ENCODE measurements at regions not wholly inside any gene's neighbourhood (a gene's known extent, or its start where the extent isn't known, plus 50 kb on each side); places are given as distances from the start of the nearest gene placed in this dataset.

DNA sequence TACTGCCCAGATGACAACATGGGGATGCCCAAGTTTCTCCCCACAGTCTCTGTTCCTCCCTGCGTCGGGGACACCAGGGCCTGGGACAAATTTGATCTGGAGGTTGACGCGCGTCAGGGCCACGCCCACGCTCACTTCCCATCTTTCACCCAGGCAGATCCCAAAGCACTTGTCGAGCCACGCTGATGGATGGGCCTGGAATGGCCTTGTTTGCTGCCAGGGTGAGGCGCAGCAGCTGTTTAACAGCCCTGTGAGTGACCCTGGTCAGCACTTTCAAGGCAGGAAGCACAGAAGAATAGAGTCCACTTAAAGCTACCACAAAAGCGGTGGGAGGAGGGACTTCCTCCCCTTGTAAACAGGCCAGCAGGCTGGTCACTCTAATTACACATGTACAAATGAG lies 324.7 kb upstream of the JARID2 start:
- TF ChIP-seq GATA3 (IDR thresholded peaks at IDR 0.05; ENCODE audit: low read depth, low read length) (no peak), GATA2 (IDR thresholded peaks at IDR 0.05; ENCODE audit: low read depth, low read length) (no peak)

DNA sequence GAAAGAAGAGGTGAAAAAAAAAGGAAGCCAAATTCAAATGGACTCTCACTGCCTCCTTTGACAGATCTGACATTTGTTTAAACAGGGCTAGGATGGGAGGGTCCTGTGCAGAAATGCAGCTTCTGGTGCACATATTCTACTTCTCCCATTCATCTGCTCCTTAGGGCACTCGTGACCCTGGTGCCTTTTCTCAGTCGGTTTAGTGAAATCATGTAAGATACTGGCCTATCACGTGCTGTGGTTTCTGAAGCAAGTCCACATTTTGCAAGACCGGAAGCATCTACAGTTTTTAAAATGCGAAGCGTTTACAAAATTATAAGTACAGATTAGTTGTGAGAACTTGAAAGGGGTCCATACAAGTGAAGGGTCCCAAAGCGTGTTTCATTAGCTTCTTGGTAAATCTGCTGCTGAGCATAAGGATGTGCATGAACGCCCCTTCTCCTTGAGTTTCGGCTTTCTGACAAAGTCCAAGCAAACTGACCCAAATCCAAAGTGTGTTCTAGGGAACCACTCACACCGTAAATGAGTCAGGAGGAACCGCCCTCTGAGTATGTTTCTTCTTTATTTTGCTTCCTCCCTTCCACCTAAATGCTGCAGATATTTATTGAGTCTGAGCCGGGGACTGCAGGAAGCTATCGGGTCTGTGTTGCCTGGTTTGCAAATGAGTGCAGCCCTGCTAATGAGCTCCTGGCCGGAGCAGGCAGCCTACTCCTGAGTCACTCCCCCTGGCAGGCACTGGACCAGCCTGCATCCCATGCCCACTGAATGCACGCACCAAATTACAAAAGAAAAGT lies 323.8 kb upstream of the JARID2 start:
- TF ChIP-seq GATA2 (IDR thresholded peaks at IDR 0.05; ENCODE audit: low read depth, low read length) (no peak), GATA3 (IDR thresholded peaks at IDR 0.05; ENCODE audit: low read depth, low read length) (no peak)

DNA sequence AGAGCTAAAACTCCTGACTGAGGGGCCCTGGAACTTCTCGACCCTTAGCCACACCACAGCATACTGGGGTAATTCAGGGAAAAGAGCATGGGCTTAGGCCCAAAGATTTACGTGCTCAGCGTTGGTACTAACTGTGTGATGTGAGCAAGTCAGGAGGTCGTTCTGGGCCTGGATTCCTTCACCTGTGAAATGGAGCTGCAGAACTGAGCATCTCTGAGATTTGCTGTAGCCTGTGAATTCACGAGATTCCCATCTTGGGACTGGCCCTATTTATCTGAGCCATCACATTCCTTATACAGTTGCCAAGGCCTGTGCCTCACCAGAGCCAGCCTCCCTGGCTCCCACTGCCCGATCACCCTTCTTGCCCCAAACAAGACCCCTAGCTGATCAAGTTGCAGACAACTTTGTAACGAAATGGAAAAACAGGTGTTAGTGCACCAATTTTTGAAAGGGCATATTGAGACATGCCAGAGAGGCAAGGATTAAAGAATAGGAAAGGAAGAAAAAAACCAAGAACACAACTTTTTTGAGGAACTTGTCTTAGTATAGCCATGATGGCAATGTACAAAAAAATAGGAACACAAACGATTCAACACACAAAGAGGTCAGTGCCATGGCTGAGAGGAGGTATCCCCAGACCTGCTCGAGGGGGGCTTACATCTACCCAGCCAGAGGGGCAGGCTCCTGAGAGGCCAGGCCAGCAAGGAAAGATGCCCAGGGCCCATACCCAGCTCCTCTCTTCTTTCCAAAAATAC lies 323.0 kb upstream of the JARID2 start:
- TF ChIP-seq GATA3 (IDR thresholded peaks at IDR 0.05; ENCODE audit: low read depth, low read length) = no peak
- no peak for TF ChIP-seq GATA2 (IDR thresholded peaks at IDR 0.05; ENCODE audit: low read depth, low read length)

DNA sequence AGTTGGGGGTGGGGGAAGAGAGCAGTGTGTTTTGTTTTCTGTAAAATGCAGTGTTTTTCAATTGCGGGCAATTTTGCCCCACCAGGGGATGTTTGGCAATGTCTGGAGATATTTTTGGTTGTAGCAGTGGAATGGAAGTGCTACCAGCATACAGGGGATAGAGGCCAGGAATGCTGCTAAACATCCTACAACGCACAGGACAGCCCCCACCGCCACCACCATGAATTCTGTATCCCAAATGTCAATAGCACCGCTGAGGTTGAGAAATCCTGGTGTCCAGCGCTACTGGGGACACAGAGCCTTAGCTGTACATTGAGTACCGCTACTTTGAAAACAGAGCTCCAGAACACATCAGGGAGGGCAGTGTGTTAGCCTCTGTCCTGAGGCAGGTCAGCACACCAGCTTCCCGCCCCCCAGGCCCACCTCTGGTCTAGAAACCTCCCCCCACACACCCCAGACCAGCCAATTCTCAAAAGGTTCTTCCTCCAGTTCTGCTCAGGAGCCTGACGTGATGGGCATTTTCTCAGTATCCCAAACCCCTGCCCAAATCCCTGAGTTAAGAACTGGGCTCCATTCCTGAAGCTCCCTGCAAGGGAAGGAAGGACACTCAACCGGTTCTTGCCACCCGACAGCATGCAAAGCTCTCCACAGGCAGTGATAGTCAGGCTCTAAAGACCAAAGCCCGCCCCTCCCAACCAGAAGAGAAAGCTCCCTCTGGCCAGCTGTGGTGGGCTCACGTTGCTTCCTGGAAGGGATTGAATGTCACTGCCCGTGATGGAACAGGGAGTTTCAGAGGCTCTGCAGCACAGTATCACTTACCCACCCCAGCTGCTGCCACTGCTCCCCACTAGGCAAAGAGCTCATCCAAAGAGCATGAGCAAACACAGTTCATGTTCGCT lies 321.5 kb upstream of the JARID2 start:
- no peak for TF ChIP-seq GATA3 (IDR thresholded peaks at IDR 0.05; ENCODE audit: low read depth, low read length)
- TF ChIP-seq GATA2 (IDR thresholded peaks at IDR 0.05; ENCODE audit: low read depth, low read length) = no peak

DNA sequence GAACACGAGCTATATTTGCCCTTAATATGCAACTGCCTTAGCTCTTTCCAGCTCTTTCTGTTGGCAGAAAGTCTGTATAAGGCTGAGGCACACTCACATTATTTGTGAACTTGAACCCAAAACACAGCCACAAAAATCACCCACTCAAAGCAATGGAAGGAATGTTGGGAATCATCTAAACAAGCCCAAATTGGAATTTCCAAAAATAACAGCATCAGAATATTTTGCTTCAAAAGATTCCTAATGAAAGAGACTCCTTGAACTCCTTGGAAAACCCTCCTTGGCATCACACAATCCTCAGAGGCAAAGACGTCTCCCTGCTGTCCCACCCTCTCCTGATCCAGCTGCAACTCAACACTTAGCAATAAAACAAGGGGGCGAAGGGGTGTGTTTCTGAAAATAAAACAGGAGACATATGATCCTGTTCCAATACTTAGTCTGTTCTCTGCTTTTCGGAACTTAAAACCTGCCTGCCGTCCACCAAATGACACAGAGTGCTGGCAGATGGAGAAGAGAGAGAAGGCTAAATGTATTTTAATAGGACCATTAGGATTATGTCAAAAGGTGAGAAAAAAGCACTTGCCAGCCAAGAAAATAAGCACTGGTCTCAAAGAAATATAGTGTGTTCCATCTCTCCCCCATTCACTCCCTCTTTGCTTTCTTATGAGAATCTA lies 320.7 kb upstream of the JARID2 start:
- TF ChIP-seq GATA2 (IDR thresholded peaks at IDR 0.05; ENCODE audit: low read depth, low read length) (no peak), GATA3 (IDR thresholded peaks at IDR 0.05; ENCODE audit: low read depth, low read length) (no peak)

DNA sequence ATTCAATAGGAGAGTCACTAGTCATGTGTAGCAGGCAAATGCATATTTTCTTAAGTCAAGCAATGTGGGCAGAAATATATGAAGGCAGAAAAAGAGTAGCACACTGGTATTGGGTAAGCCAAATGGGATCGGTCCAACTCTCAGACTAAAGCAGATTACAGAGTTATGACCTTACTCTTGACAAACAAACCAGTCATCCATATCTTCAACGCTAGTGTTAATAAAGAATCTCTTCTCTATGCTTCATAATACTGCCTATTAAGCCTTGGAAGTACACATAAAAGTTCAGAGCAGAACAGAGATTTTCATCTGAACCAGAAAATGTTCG lies 320.2 kb upstream of the JARID2 start:
- TF ChIP-seq GATA3 (IDR thresholded peaks at IDR 0.05; ENCODE audit: low read depth, low read length) = no peak
- no peak for TF ChIP-seq GATA2 (IDR thresholded peaks at IDR 0.05; ENCODE audit: low read depth, low read length)

DNA sequence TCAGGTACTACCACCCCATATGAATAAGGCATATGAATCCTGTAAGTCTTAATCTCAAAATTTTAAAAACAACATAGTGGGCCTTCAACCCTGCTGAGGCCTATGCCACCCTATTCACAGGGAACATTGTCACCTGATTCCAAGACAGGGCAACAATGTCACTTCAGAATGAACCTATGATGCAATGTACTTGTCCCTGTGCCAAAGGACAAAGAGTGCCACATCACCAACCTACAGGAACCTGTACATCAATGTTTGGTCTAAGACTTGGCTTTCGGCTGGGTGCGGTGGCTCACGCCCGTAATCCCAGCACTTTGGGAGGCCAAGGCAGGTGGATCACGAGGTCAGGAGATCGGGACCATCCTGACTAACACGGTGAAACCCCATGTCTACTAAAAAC lies 318.5 kb upstream of the JARID2 start:
- no peak for TF ChIP-seq GATA2 (IDR thresholded peaks at IDR 0.05; ENCODE audit: low read depth, low read length)
- TF ChIP-seq GATA3 (IDR thresholded peaks at IDR 0.05; ENCODE audit: low read depth, low read length) = no peak

DNA sequence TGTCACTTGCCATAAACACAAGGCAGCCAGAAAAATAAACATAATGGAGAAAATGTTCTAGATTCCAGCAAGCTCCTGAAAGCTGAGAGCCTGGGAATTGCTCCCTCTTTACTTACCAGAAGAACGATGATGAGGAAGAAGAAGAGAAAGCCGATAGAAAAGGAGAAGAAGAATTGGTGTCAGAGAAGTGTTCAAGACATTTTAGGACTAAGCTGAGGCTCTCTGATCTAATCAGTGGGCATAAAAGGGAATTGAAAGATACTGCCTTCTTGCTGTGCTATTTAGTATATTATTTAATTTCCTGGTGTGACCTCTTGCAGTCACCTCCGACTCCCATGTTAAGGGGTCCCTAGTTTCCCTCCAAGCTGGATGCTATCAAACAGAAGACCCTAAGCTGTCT lies 316.6 kb upstream of the JARID2 start:
- TF ChIP-seq GATA3 (IDR thresholded peaks at IDR 0.05; ENCODE audit: low read depth, low read length) = no peak
- TF ChIP-seq GATA2 (IDR thresholded peaks at IDR 0.05; ENCODE audit: low read depth, low read length) = no peak

DNA sequence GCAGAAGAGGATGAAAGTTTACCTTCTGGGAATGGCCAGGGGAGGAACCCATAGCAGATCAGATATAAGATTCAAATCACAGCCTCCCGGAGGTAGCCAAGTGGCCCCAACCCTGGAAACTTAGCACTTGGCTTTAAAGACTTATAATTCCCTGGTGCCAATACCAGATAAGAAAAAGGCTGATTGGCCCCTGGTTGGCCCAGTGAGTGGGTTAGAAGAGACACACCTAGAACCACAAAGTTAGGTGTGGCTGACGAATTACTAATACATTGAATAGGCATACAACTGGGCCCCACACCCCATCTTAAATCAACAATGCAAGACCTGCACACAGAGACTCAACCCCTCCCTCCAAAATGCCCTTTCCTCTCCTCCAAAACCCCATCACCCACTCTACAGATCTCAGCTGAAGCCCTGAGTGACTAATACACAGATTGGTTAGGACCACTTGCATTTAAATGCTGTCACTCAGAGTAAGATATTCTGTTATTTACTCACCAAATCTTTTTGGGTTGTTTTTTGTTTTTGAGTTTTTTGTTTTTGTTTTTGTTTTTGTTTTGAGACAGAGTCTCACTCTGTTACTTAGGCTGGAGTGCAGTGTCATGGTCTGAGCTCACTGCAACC lies 315.4 kb upstream of the JARID2 start:
- TF ChIP-seq GATA3 (IDR thresholded peaks at IDR 0.05; ENCODE audit: low read depth, low read length) = no peak
- TF ChIP-seq GATA2 (IDR thresholded peaks at IDR 0.05; ENCODE audit: low read depth, low read length) = no peak

DNA sequence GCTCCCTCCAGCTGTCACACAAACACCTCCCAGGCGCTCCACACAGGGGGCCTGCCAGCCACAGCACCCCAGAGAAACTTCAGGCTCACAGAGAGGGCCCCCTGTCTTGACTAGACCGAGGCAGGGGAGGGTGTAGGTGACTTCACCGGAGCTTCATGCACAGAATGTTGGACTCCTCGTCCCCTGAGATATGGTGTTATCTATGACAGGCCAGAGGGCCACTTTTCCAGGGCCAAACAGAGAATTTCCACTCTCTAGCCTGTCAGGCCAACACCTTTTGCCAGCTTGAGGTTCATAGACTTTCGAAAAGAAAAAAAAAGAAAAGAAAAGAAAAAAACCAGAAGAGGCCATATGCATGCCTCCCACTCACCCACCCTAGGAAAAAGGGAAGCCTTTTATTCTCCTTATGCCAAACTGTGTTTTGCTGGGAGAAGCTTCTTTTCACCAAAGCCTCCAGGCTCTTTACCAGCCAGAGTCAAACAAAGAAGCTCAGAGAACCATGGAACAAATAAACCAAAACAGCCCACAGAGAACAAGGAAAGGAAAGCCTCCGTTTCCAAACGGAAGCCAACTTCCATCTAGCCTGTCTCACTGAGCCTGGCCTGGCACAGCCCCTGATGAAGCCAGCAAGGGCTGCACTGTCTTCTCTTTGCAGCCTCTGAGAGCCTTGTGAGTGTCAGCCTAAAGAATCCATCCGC lies 313.2 kb upstream of the JARID2 start:
- TF ChIP-seq GATA2 (IDR thresholded peaks at IDR 0.05; ENCODE audit: low read depth, low read length) (no peak), GATA3 (IDR thresholded peaks at IDR 0.05; ENCODE audit: low read depth, low read length) (no peak)

DNA sequence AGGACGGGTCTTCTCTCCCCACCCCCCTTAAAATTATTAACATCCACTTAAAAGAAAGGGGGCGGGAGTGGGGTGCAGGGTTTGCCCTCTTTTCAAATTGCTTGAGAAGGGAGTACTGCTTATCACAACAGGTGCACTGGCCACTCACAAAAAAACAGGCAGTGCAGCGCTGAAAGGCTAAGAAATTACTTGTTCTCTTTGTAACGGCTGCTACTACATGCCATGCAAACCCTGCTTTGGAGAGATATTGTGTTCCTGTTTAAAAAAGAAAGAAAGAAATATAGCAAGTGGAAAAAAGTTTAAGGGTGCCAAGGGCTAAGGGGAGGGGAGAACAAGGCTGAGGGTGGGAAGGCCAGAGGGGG lies 312.7 kb upstream of the JARID2 start:
- no peak for TF ChIP-seq GATA3 (IDR thresholded peaks at IDR 0.05; ENCODE audit: low read depth, low read length)

DNA sequence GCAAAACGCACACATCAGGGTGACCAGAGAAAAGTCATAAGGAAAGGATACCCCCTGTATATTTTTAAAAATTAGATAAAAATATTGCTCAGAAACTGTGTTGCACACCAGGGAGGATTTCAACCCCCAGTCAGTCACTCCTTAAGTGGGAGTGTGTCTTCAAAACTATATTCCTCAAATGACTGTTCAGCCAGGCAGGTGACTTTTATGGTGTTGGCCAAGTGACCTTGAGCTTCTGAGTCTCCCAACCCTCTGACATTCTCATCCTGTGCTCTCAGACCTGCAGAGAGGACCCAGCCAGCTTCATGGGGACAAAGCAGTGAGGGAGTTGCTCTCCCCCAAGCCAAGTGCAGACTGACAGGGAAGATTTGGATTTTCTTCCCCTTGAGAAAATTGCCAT lies 311.9 kb upstream of the JARID2 start:
- TF ChIP-seq GATA2 (IDR thresholded peaks at IDR 0.05; ENCODE audit: low read depth, low read length) = no peak
- no peak for TF ChIP-seq GATA3 (IDR thresholded peaks at IDR 0.05; ENCODE audit: low read depth, low read length)

DNA sequence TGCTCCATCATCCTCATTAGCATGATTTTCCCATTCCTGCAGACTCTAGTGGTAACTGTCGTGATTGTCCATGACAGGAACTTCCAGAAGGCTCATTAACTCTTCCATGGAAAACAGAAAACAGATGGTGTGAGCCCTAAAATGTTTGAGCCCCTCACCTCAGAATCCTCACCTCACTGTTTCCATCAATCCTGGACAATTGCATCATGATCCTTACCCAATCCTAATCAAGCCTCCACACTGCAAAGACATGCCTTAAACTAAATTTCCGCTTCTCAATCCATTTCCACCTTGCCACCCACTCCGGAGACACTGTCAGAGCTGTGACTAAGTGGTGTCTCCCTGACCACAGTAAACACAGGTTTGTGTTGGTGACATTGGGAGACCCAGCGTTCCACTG lies 311.0 kb upstream of the JARID2 start:
- TF ChIP-seq GATA2 (IDR thresholded peaks at IDR 0.05; ENCODE audit: low read depth, low read length) = no peak
- no peak for TF ChIP-seq GATA3 (IDR thresholded peaks at IDR 0.05; ENCODE audit: low read depth, low read length)
